CD4-positive, alpha-beta memory T cell (primary cell): ENCODE measurements at regions not wholly inside any gene's neighbourhood (a gene's known extent, or its start where the extent isn't known, plus 50 kb on each side); places are given as distances from the start of the nearest gene placed in this dataset.

ENCODE experiments used
- CTCF ChIA-PET: fragments of 350-600 bp; sonication (Branson Sonifier 250); formaldehyde crosslinking; loops from one replicate; lab custom pipeline; 2021; ENCODE audit warnings: inconsistent platforms; ENCODE audit not compliant: partially characterized antibody; lab: Charles Lee
- POLR2A ChIA-PET: fragments of 350-600 bp; sonication (Branson Sonifier 250); formaldehyde crosslinking; loops from one replicate; lab custom pipeline; 2021; ENCODE audit not compliant: partially characterized antibody; lab: Charles Lee
- DNase-seq, 5 donors: peaks; one replicate each; pipeline versions ENCODE4 v3.0.0 to v3.0.0-alpha.2; 2020 to 2022; ENCODE audit warnings: mixed read lengths in 1 of 5
- H3K27ac ChIP-seq: one replicate; pipeline ENCODE4 v1.7.0; 2013; ENCODE audit warnings: low read depth, low read length
- H3K27me3 ChIP-seq: 2 replicates; pipeline ENCODE4 v1.7.0; 2013; ENCODE audit warnings: mild to moderate bottlenecking, low read length, moderate library complexity; ENCODE audit not compliant: insufficient read depth
- H3K36me3 ChIP-seq: 2 replicates; pipeline ENCODE4 v1.7.0; 2013; ENCODE audit warnings: mild to moderate bottlenecking, low read length, moderate library complexity; ENCODE audit not compliant: insufficient read depth
- H3K4me1 ChIP-seq: 2 replicates; pipeline ENCODE4 v1.7.0; 2013; ENCODE audit warnings: mild to moderate bottlenecking, low read length, moderate library complexity; ENCODE audit not compliant: insufficient read depth
- H3K4me3 ChIP-seq, 2 donors: one replicate each; pipeline ENCODE4 v1.7.0; 2013; ENCODE audit warnings: low read length in 2 of 2, mild to moderate bottlenecking in 1 of 2
- H3K9me3 ChIP-seq, 2 donors: one replicate each; pipeline ENCODE4 v1.7.0; 2013; ENCODE audit warnings: low read length in 2 of 2, control low read depth in 1 of 2; ENCODE audit not compliant: control insufficient read depth in 1 of 2
- H3K27ac Mint-ChIP-seq, 7 donors: one replicate each; pipeline ENCODE4 v1.8.0; 2020 to 2021; ENCODE audit warnings: mixed read lengths in 7 of 7, mild to moderate bottlenecking in 6 of 7, inconsistent platforms in 3 of 7, moderate library complexity in 3 of 7
- H3K27me3 Mint-ChIP-seq, 2 donors: one replicate each; pipeline ENCODE4 v1.8.0; 2020 to 2021; ENCODE audit warnings: mixed read lengths in 2 of 2
- H3K36me3 Mint-ChIP-seq, 2 donors: one replicate each; pipeline ENCODE4 v1.8.0; 2020 to 2021; ENCODE audit warnings: mixed read lengths in 2 of 2, inconsistent platforms in 1 of 2, mild to moderate bottlenecking in 1 of 2
- H3K4me1 Mint-ChIP-seq, 4 donors: one replicate each; pipeline ENCODE4 v1.8.0; 2020 to 2021; ENCODE audit warnings: mixed read lengths in 4 of 4, mild to moderate bottlenecking in 1 of 4
- H3K4me3 Mint-ChIP-seq, 8 donors: one replicate each; pipeline ENCODE4 v1.8.0; 2020 to 2021; ENCODE audit warnings: mixed read lengths in 8 of 8, mild to moderate bottlenecking in 7 of 8, moderate library complexity in 6 of 8, inconsistent platforms in 3 of 8
- H3K9me3 Mint-ChIP-seq, 8 donors: one replicate each; pipeline ENCODE4 v1.8.0; 2020 to 2021; ENCODE audit warnings: mixed read lengths in 8 of 8, mild to moderate bottlenecking in 5 of 8, inconsistent platforms in 3 of 8, moderate library complexity in 1 of 8
- intact Hi-C: fragments of 100-400 bp; cut with micrococcal nuclease; formaldehyde crosslinking; loops from one replicate; pipeline ENCODE4 v1.15.1; 2023

GRCh38 chr10:10897400-10897799 lies 120.3 kb upstream of the CELF2 start:
- H3K27ac Mint-ChIP-seq: no peak overlapping the region
- Histone ChIP-seq H3K9me3 (no peaks in the 10 kb centered on the region), H3K4me1 (no peaks in the 10 kb centered on the region), H3K27ac (no peak overlapping the region), H3K27me3 (no peaks in the 10 kb centered on the region), H3K36me3 (no peaks in the 10 kb centered on the region), H3K4me3 (no peak overlapping the region)
- H3K27me3 Mint-ChIP-seq: peaks cover 1 to 9% of the 10 kb centered on the region in 2 donors
- ChIA-PET POLR2A (no interaction called here), CTCF (interaction anchor here (0.9 kb wide), 1 partner anchor 373 kb away, joined by 3 read pairs; no protein-coding TSS in a partner anchor)
- peaks cover 0 to 8% (median 0%) of the 10 kb centered on the region in 8 donors for H3K9me3 Mint-ChIP-seq
- no peak for DNase-seq
- H3K36me3 Mint-ChIP-seq: no peaks in the 10 kb centered on the region
- H3K4me3 Mint-ChIP-seq: no peak overlapping the region
- intact Hi-C loops: no loop called here
- H3K4me1 Mint-ChIP-seq: no peaks in the 10 kb centered on the region

DNA sequence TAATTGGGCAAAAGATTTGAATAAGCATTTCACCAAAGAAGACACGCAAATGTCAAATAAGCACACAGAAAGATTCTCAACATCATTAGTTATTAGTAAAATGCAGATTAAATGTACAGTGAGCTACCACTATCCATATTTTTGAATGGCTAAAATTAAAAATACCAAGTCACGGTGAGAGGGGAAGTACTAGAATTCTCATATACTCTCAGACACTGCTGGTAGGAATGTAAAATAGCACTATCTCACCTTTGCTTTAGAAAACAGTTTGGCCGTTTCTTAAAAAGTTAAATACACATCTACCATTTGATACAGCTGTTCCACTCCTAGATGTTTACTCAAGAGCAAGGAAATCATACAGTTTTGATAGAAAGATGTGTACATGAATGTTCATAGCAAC lies 115.8 kb upstream of the CELF2 start:
- intact Hi-C loops: no loop called here
- Histone ChIP-seq H3K9me3 (no peaks in the 10 kb centered on the region), H3K4me3 (no peak overlapping the region), H3K27me3 (no peaks in the 10 kb centered on the region), H3K36me3 (no peaks in the 10 kb centered on the region), H3K4me1 (no peaks in the 10 kb centered on the region), H3K27ac (no peak overlapping the region)
- no peaks in the 10 kb centered on the region for H3K4me1 Mint-ChIP-seq
- no peaks in the 10 kb centered on the region for H3K36me3 Mint-ChIP-seq
- H3K4me3 Mint-ChIP-seq: no peak overlapping the region
- H3K27ac Mint-ChIP-seq: no peak overlapping the region
- POLR2A ChIA-PET: no interaction called here
- peaks cover 0 to 2% (median 0%) of the 10 kb centered on the region in 8 donors for H3K9me3 Mint-ChIP-seq
- DNase-seq: no peak
- CTCF ChIA-PET: interaction anchor here (0.6 kb wide), 1 partner anchor 354 kb away, joined by 4 read pairs; no protein-coding TSS in a partner anchor
- H3K27me3 Mint-ChIP-seq: peaks cover 5 to 8% of the 10 kb centered on the region in 2 donors

GRCh38 chr10:10902951-10903350 lies 114.7 kb upstream of the CELF2 start:
- intact Hi-C loops: no loop called here

DNA sequence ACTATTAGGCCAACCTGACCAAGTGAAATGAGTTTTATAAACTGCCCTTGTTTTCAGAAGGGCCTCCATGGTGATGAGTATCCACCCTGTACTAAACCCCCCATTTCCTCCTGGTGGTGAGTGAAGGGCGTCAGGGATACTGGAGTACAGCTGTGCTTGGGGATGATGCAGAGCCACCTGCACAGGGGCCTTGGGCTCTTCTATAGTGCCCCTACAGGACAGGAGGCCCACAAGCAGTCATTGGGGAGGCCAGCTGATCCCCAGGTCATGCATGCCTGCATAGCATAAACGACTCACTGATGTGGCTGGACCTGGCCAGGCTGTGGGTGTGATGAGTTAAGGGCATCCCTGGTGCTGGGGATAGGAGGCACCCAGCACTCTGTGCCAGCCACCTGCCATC lies 114.1 kb upstream of the CELF2 start:
- CTCF ChIA-PET: no interaction called here
- POLR2A ChIA-PET: no interaction called here
- Histone ChIP-seq H3K9me3 (no peaks in the 10 kb centered on the region), H3K4me1 (no peaks in the 10 kb centered on the region), H3K27me3 (no peaks in the 10 kb centered on the region), H3K4me3 (no peak overlapping the region), H3K36me3 (no peaks in the 10 kb centered on the region), H3K27ac (no peak overlapping the region)
- Mint-ChIP-seq H3K4me3 (no peak overlapping the region), H3K27me3 (peaks cover 8 to 11% of the 10 kb centered on the region in 2 donors), H3K9me3 (peaks cover 0 to 2% (median 0%) of the 10 kb centered on the region in 8 donors), H3K4me1 (no peaks in the 10 kb centered on the region), H3K27ac (no peak overlapping the region), H3K36me3 (no peaks in the 10 kb centered on the region)
- intact Hi-C loops: no loop called here
- DNase-seq: no peak

More at GRCh38 chr10:10902951-10903350, 114.7 kb upstream of the CELF2 start:
- Mint-ChIP-seq H3K9me3 (peaks cover 0 to 2% (median 0%) of the 10 kb centered on the region in 8 donors), H3K27ac (no peak overlapping the region), H3K27me3 (peaks cover 6 to 11% of the 10 kb centered on the region in 2 donors), H3K4me1 (no peaks in the 10 kb centered on the region), H3K4me3 (no peak overlapping the region), H3K36me3 (no peaks in the 10 kb centered on the region)
- no peaks in the 10 kb centered on the region for H3K27me3 ChIP-seq
- DNase-seq: no peak
- CTCF ChIA-PET: no interaction called here
- POLR2A ChIA-PET: no interaction called here
- H3K4me3 ChIP-seq: no peak overlapping the region
- H3K27ac ChIP-seq: no peak overlapping the region
- no peaks in the 10 kb centered on the region for H3K4me1 ChIP-seq
- H3K9me3 ChIP-seq: no peaks in the 10 kb centered on the region
- no peaks in the 10 kb centered on the region for H3K36me3 ChIP-seq

- DNase-seq: no peak
- CTCF ChIA-PET: no interaction called here
- Histone ChIP-seq H3K4me1 (no peaks in the 10 kb centered on the region), H3K27ac (no peak overlapping the region), H3K4me3 (no peak overlapping the region), H3K9me3 (no peaks in the 10 kb centered on the region), H3K27me3 (no peaks in the 10 kb centered on the region), H3K36me3 (no peaks in the 10 kb centered on the region)
- peaks cover 0 to 11% (median under 1%) of the 10 kb centered on the region in 4 donors for H3K4me1 Mint-ChIP-seq
- no peak overlapping the region for H3K4me3 Mint-ChIP-seq
- H3K36me3 Mint-ChIP-seq: no peaks in the 10 kb centered on the region
- peaks cover 18 to 22% of the 10 kb centered on the region in 2 donors for H3K27me3 Mint-ChIP-seq
- no peaks in the 10 kb centered on the region for H3K9me3 Mint-ChIP-seq
- no peak overlapping the region for H3K27ac Mint-ChIP-seq
- POLR2A ChIA-PET: no interaction called here
- intact Hi-C loops: no loop called here
These were observed 107.0 kb upstream of the CELF2 start for GRCh38 chr10:10910634-10911033.

- no peaks in the 10 kb centered on the region for H3K9me3 Mint-ChIP-seq
- H3K4me3 Mint-ChIP-seq: no peak overlapping the region
- ChIA-PET POLR2A (no interaction called here), CTCF (no interaction called here)
- H3K4me3 ChIP-seq: no peak overlapping the region
- intact Hi-C loops: no loop called here
- H3K27ac ChIP-seq: no peak overlapping the region
- H3K27ac Mint-ChIP-seq: no peak overlapping the region
- peaks cover 0 to 11% (median under 1%) of the 10 kb centered on the region in 4 donors for H3K4me1 Mint-ChIP-seq
- no peaks in the 10 kb centered on the region for H3K36me3 ChIP-seq
- peaks cover 18 to 22% of the 10 kb centered on the region in 2 donors for H3K27me3 Mint-ChIP-seq
- DNase-seq: no peak
- H3K27me3 ChIP-seq: no peaks in the 10 kb centered on the region
- no peaks in the 10 kb centered on the region for H3K4me1 ChIP-seq
- no peaks in the 10 kb centered on the region for H3K9me3 ChIP-seq
- no peaks in the 10 kb centered on the region for H3K36me3 Mint-ChIP-seq
These were observed 106.6 kb upstream of the CELF2 start for GRCh38 chr10:10911035-10911434.

DNA sequence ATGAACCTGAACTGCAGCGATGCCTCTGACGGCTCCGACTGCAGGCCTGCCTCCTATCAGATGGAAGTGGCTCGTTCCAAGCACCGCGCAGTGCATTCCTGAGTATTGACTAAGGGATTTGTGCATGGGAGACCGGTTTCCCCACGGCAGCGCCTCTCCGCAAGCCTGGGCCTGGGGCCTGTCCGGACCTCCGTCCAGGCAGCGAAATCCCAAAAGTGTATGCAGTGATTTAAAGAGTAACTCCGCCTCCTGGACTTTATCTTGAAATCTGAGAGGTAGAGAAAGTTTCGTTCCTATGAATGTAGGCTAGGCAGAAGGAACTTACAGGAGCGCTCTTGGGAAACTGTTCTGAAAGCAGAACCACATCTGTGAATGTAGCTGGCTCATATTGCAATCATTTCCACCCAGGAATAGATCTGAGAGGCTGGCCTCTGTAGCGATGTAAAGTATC lies 106.2 kb upstream of the CELF2 start:
- Mint-ChIP-seq H3K36me3 (no peaks in the 10 kb centered on the region), H3K9me3 (no peaks in the 10 kb centered on the region), H3K4me3 (no peak overlapping the region), H3K27ac (no peak overlapping the region), H3K4me1 (peaks cover 0 to 11% (median under 1%) of the 10 kb centered on the region in 4 donors), H3K27me3 (peaks cover 18 to 22% of the 10 kb centered on the region in 2 donors)
- no peaks in the 10 kb centered on the region for H3K36me3 ChIP-seq
- no peak overlapping the region for H3K4me3 ChIP-seq
- DNase-seq: no peak
- intact Hi-C loops: no loop called here
- H3K4me1 ChIP-seq: no peaks in the 10 kb centered on the region
- no peak overlapping the region for H3K27ac ChIP-seq
- no peaks in the 10 kb centered on the region for H3K27me3 ChIP-seq
- ChIA-PET POLR2A (no interaction called here), CTCF (no interaction called here)
- H3K9me3 ChIP-seq: no peaks in the 10 kb centered on the region
